HCT116 (cell line): ENCODE measurements at regions not wholly inside any gene's neighbourhood (a gene's known extent, or its start where the extent isn't known, plus 50 kb on each side); places are given as distances from the start of the nearest gene placed in this dataset.
A peak's percentile ranks its signal among the peaks of the same experiment; 100 is the strongest.

Experiments
- ATAC-seq: fragments of 200-7000 bp; cut with Tn5 transposase; 2 replicates; pipeline ENCODE4 v1.9.1; 2020; ENCODE audit warnings: mild to moderate bottlenecking, moderate library complexity
- BruUV-seq: library from RNA; stranded (reverse); fragments of 400-500 nt; replicated peaks from 2 replicates; lab custom pipeline; 2021; lab: Mats Ljungman, UMichigan
- CTCF ChIA-PET: fragments of 300-600 bp; sonication (Branson Sonifier 250); formaldehyde crosslinking; loops from one replicate; lab custom pipeline; 2021; ENCODE audit warnings: antibody characterized with exemption; lab: Charles Lee
- POLR2A ChIA-PET: fragments of 300-600, 350-600 bp; sonication (Branson Sonifier 250); formaldehyde crosslinking; loops from one replicate; lab custom pipeline; 2021; ENCODE audit warnings: antibody characterized with exemption; lab: Charles Lee
- RAD21 ChIA-PET, 2 experiments: fragments of 300-600 bp; sonication (Branson Sonifier 250); formaldehyde crosslinking; loops; one replicate each; lab custom pipeline; 2023; ENCODE audit warnings: low total read pairs in 2 of 2; ENCODE audit not compliant: uncharacterized antibody in 2 of 2, unreplicated experiment in 2 of 2, low non-redundant PET in 1 of 2; lab: Charles Lee
- DNase-seq: peaks from one replicate; pipeline ENCODE4 v3.0.0-alpha.2; 2010; ENCODE audit warnings: low read depth, low spot score
- H2AFZ ChIP-seq: fragments of 200-600 bp; shearing (Covaris generic), sonication (generic); 2 replicates; pipeline ENCODE4 v1.6.1; 2017; ENCODE audit warnings: low read depth, mixed run types, mixed read lengths, antibody characterized with exemption, low read length; ENCODE audit not compliant: poor library complexity, severe bottlenecking
- H3K27ac ChIP-seq: 2 replicates; pipeline ENCODE4 v1.5.1; 2012; ENCODE audit warnings: low read depth, low read length
- H3K27me3 ChIP-seq: fragments of 200-600 bp; sonication (generic); 2 replicates; pipeline ENCODE4 v1.6.1; 2016; ENCODE audit warnings: mixed run types, low read length, mixed read lengths; ENCODE audit not compliant: insufficient read depth
- H3K36me3 ChIP-seq, 2 experiments: fragments of 200-500 bp in 1 of 2; fragments of 200-600 bp in 1 of 2; sonication (Bioruptor generic) in 1 of 2; sonication (generic) in 1 of 2; 2 replicates each; pipeline versions ENCODE4 v1.5.1 to v1.6.1; 2014 to 2016; ENCODE audit warnings: low read length in 2 of 2, inconsistent platforms in 1 of 2, mixed read lengths in 1 of 2, mixed run types in 1 of 2; ENCODE audit not compliant: insufficient read depth in 2 of 2, control insufficient read depth in 1 of 2
- H3K4me1 ChIP-seq, 2 experiments: fragments of 200-600 bp in 1 of 2; sonication (generic) in 1 of 2; 2 replicates each; pipeline versions ENCODE4 v1.5.1 to v1.6.1; 2012 to 2017; ENCODE audit warnings: low read length in 2 of 2, inconsistent platforms in 1 of 2, mild to moderate bottlenecking in 1 of 2, mixed read lengths in 1 of 2, mixed run types in 1 of 2, moderate library complexity in 1 of 2; ENCODE audit not compliant: insufficient read depth in 2 of 2, control insufficient read depth in 1 of 2
- H3K4me2 ChIP-seq: fragments of 200-600 bp; sonication (generic); 2 replicates; pipeline ENCODE4 v1.6.1; 2017; ENCODE audit warnings: mixed run types, low read length, mixed read lengths
- H3K4me3 ChIP-seq, 2 experiments: fragments of 200-600 bp in 1 of 2; sonication (generic) in 1 of 2; replicated peaks in 1 of 2; 2 replicates each; pipeline ENCODE4 v1.5.1; 2011 to 2016; ENCODE audit warnings: low read length in 2 of 2, control low read depth in 1 of 2, low read depth in 1 of 2, mild to moderate bottlenecking in 1 of 2, mixed read lengths in 1 of 2, mixed run types in 1 of 2
- H3K79me2 ChIP-seq: fragments of 200-600 bp; sonication (generic); 2 replicates; pipeline ENCODE4 v1.6.1; 2017; ENCODE audit warnings: mild to moderate bottlenecking, mixed run types, low read length, moderate library complexity, mixed read lengths; ENCODE audit not compliant: insufficient read depth
- H3K9ac ChIP-seq: fragments of 200-600 bp; sonication (generic); 2 replicates; pipeline ENCODE4 v1.6.1; 2016; ENCODE audit warnings: low read length, mixed read lengths
- H3K9me2 ChIP-seq: fragments of 200-600 bp; sonication (generic), shearing (Covaris generic); 2 replicates; pipeline ENCODE4 v1.6.1; 2017; ENCODE audit warnings: mixed run types, mild to moderate bottlenecking, moderate library complexity; ENCODE audit not compliant: insufficient read depth
- H3K9me3 ChIP-seq, 2 experiments: fragments of 200-500 bp in 1 of 2; fragments of 200-600 bp in 1 of 2; sonication (Bioruptor generic) in 1 of 2; sonication (generic) in 1 of 2; 2 replicates each; pipeline ENCODE4 v1.6.1; 2014 to 2017; ENCODE audit warnings: low read length in 2 of 2, mixed read lengths in 2 of 2, inconsistent platforms in 1 of 2, low read depth in 1 of 2, mild to moderate bottlenecking in 1 of 2, mixed run types in 1 of 2, moderate library complexity in 1 of 2; ENCODE audit not compliant: control insufficient read depth in 1 of 2, insufficient read depth in 1 of 2
- H4K20me1 ChIP-seq: fragments of 200-600 bp; sonication (generic), shearing (Covaris generic); 2 replicates; pipeline ENCODE4 v1.6.1; 2017; ENCODE audit warnings: mixed run types, mild to moderate bottlenecking, moderate library complexity; ENCODE audit not compliant: insufficient read depth
- ATF3 ChIP-seq: IDR thresholded peaks from 2 replicates; pipeline ENCODE4 v1.6.1; 2012
- CBX3 ChIP-seq: IDR thresholded peaks from 2 replicates; pipeline ENCODE4 v1.6.1; 2012; ENCODE audit warnings: low read depth
- CEBPB ChIP-seq: IDR thresholded peaks from 2 replicates; pipeline ENCODE4 v1.6.1; 2012; ENCODE audit warnings: low read depth
- EGR1 ChIP-seq: IDR thresholded peaks from 2 replicates; pipeline ENCODE4 v1.6.1; 2012; ENCODE audit warnings: low read depth
- EZH2 ChIP-seq: fragments of 200-600 bp; sonication (generic); IDR thresholded peaks from 2 replicates; pipeline ENCODE4 v1.6.1; 2017; ENCODE audit warnings: antibody characterized with exemption, mixed run types
- EZH2phosphoT487 ChIP-seq: fragments of 200-600 bp; IDR thresholded peaks from 2 replicates; pipeline ENCODE4 v1.6.1; 2018; ENCODE audit warnings: antibody characterized with exemption, borderline replicate concordance
- FOSL1 ChIP-seq: IDR thresholded peaks from 2 replicates; pipeline ENCODE4 v1.6.1; 2012; ENCODE audit warnings: low read depth
- JUND ChIP-seq: IDR thresholded peaks from 2 replicates; pipeline ENCODE4 v1.6.1; 2012
- POLR2A ChIP-seq: IDR thresholded peaks from 2 replicates; pipeline ENCODE4 v1.7.0; 2011; ENCODE audit warnings: borderline replicate concordance; ENCODE audit not compliant: insufficient read depth, insufficient read length; ENCODE audit errors: extremely low read depth
- POLR2AphosphoS5 ChIP-seq: IDR thresholded peaks from 2 replicates; pipeline ENCODE4 v1.6.1; 2011; ENCODE audit warnings: mild to moderate bottlenecking, low read depth, low read length, moderate library complexity
- RAD21 ChIP-seq: IDR thresholded peaks from 2 replicates; pipeline ENCODE4 v1.6.1; 2012; ENCODE audit warnings: low read depth, mild to moderate bottlenecking
- SIN3A ChIP-seq: IDR thresholded peaks from 2 replicates; pipeline ENCODE4 v1.6.1; 2012; ENCODE audit warnings: low read depth
- SP1 ChIP-seq: IDR thresholded peaks from 2 replicates; pipeline ENCODE4 v1.6.1; 2012; ENCODE audit warnings: low read depth
- SRF ChIP-seq: IDR thresholded peaks from 2 replicates; pipeline ENCODE4 v1.6.1; 2012; ENCODE audit warnings: low read depth
- ZNF274 ChIP-seq: fragments of 200-500 bp; sonication (Bioruptor generic); IDR thresholded peaks from 2 replicates; pipeline ENCODE4 v1.6.1; 2014; ENCODE audit warnings: mild to moderate bottlenecking, low read depth, low read length, inconsistent platforms
- intact Hi-C: fragments of 100-400 bp; cut with micrococcal nuclease; formaldehyde crosslinking; loops from 2 replicates; pipeline ENCODE4 v1.10.0; 2022

- no peaks in the 10 kb centered on the region for H3K27me3 ChIP-seq
- ChIA-PET CTCF (no interaction called here), RAD21 (no interaction called here), POLR2A (no interaction called here)
- H3K27ac ChIP-seq, result no peak overlapping the region
- H3K9me2 ChIP-seq, result no peaks in the 10 kb centered on the region
- peak; percentile 18 for DNase-seq
- H3K4me2 ChIP-seq, result peak overlapping the region; percentile 13; the same call in 1 of the 2 replicates
- TF ChIP-seq EZH2, result no peak
- TF ChIP-seq POLR2AphosphoS5, result no peak
- TF ChIP-seq CEBPB, result no peak
- TF ChIP-seq RAD21, result no peak
- peak; percentile 67 for TF ChIP-seq FOSL1
- TF ChIP-seq SRF, result no peak
- no peak for TF ChIP-seq EZH2phosphoT487
- peak; percentile 55 for TF ChIP-seq CBX3
- TF ChIP-seq POLR2A, result no peak
- peak; percentile 34; the same call in 1 of the 2 replicates for TF ChIP-seq SP1
- TF ChIP-seq SIN3A, result no peak
- peak; percentile 67 for TF ChIP-seq JUND
- no peak for TF ChIP-seq EGR1
- TF ChIP-seq ZNF274, result no peak
- no peak for TF ChIP-seq ATF3
- H3K4me1 ChIP-seq, result peaks cover 0 to 12% of the 10 kb centered on the region in 2 experiments; a peak in 2 of 4 replicates
- H3K4me3 ChIP-seq, result no peak overlapping the region
- H3K9me3 ChIP-seq, result peaks cover 0 to 8% of the 10 kb centered on the region in 2 experiments; a peak in 1 of 4 replicates
- H3K79me2 ChIP-seq, result no peaks in the 10 kb centered on the region
- BruUV-seq, result no TSS peak
- no peaks in the 10 kb centered on the region for H4K20me1 ChIP-seq
- H2AFZ ChIP-seq, result peak overlapping the region; percentile 32
- peak; percentile 78 for ATAC-seq
- no peaks in the 10 kb centered on the region for H3K36me3 ChIP-seq
- intact Hi-C loops, result no loop called here
- H3K9ac ChIP-seq, result no peak overlapping the region
Measured at GRCh38 chr6:131400054-131400778, 172.8 kb upstream of the ARG1 start.
